ENCODE measurements at regions not wholly inside any gene's neighbourhood (a gene's known extent, or its start where the extent isn't known, plus 50 kb on each side); places are given as distances from the start of the nearest gene placed in this dataset.

GRCh38 chr2:158042666-158043065, 59.0 kb upstream of the UPP2 start (continued):
- TF ChIP-seq OSR2 (tag by site-specific recombination; IDR thresholded peaks at IDR 0.05) (no peak), RBAK (tag by site-specific recombination; IDR thresholded peaks at IDR 0.05) (no peak), PRDM10 (tag by site-specific recombination; IDR thresholded peaks at IDR 0.05) (no peak), ZNF132 (tag by site-specific recombination; IDR thresholded peaks at IDR 0.05; ENCODE audit: borderline replicate concordance) (no peak), SCRT1 (tag by site-specific recombination; IDR thresholded peaks at IDR 0.05; ENCODE audit: borderline replicate concordance) (no peak), KLF17 (tag by site-specific recombination; IDR thresholded peaks at IDR 0.05) (no peak)

- POLR2A ChIA-PET: no interaction called here
- no peaks in the 10 kb centered on the region for H3K36me3 ChIP-seq (ENCODE audit: control insufficient read depth in 2 of 2, insufficient read depth in 1 of 2, low read length in 2 of 2)
- no peaks in the 10 kb centered on the region for H3K4me1 ChIP-seq (ENCODE audit: control insufficient read depth, insufficient read depth, low read length)
- H3K9me3 ChIP-seq (ENCODE audit: control insufficient read depth, insufficient read depth, low read depth, low read length): no peaks in the 10 kb centered on the region
- CTCF ChIA-PET: interaction anchor here (1.1 to 1.7 kb wide), 2 partner anchors 8 to 414 kb away, joined by 3 to 6 read pairs; partner anchors contain the start of genes CCDC148 and PKP4
- H3K27ac ChIP-seq (ENCODE audit: extremely low read depth, low read depth, low read length): no peak overlapping the region
- no peak overlapping the region for H3K4me3 ChIP-seq (ENCODE audit: low read depth, low read length)
- TF ChIP-seq ZNF324 (tag by site-specific recombination; IDR thresholded peaks at IDR 0.05) (no peak), ZNF555 (tag by site-specific recombination; conservative IDR thresholded peaks at IDR 0.05) (no peak), PRDM6 (tag by site-specific recombination; IDR thresholded peaks at IDR 0.05) (no peak), ZNF350 (tag by site-specific recombination; IDR thresholded peaks at IDR 0.05) (no peak), ZNF488 (tag by site-specific recombination; IDR thresholded peaks at IDR 0.05) (no peak), ZNF146 (tag by site-specific recombination; IDR thresholded peaks at IDR 0.05) (no peak), TSHZ1 (tag by site-specific recombination; IDR thresholded peaks at IDR 0.05; ENCODE audit: borderline replicate concordance) (no peak), HIC1 (tag by site-specific recombination; IDR thresholded peaks at IDR 0.05) (no peak), OSR2 (tag by site-specific recombination; IDR thresholded peaks at IDR 0.05) (no peak), ZNF621 (tag by site-specific recombination; IDR thresholded peaks at IDR 0.05) (no peak), INSM2 (tag by site-specific recombination; IDR thresholded peaks at IDR 0.05) (no peak), ZFP3 (tag by site-specific recombination; IDR thresholded peaks at IDR 0.05; ENCODE audit: low read depth) (no peak)
Measured at GRCh38 chr2:158042245-158042644, 59.4 kb upstream of the UPP2 start.
